ENCODE measurements at regions not wholly inside any gene's neighbourhood (a gene's known extent, or its start where the extent isn't known, plus 50 kb on each side); places are given as distances from the start of the nearest gene placed in this dataset.
A peak's percentile ranks its signal among the peaks of the same experiment; 100 is the strongest.

DNA sequence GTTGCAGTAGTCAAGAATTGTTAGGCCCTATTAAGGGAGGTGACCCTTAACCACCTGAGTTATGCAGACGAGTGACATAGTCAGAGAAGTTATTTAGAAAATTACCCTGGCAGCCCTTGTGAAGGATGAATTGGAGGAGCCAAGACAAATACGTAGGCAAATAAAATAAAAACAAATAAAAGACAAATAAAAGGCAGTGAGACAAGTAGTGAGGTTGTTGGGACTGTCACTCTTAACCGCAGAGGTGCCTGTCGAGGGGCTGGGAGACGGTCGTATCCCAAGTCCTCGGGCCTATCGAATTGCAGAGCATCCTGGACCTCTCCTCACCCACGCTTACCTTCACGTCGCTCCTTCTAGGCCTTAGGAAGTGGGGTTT lies 58.0 kb upstream of the ZC4H2 start:
- TF ChIP-seq, protein P1, sequence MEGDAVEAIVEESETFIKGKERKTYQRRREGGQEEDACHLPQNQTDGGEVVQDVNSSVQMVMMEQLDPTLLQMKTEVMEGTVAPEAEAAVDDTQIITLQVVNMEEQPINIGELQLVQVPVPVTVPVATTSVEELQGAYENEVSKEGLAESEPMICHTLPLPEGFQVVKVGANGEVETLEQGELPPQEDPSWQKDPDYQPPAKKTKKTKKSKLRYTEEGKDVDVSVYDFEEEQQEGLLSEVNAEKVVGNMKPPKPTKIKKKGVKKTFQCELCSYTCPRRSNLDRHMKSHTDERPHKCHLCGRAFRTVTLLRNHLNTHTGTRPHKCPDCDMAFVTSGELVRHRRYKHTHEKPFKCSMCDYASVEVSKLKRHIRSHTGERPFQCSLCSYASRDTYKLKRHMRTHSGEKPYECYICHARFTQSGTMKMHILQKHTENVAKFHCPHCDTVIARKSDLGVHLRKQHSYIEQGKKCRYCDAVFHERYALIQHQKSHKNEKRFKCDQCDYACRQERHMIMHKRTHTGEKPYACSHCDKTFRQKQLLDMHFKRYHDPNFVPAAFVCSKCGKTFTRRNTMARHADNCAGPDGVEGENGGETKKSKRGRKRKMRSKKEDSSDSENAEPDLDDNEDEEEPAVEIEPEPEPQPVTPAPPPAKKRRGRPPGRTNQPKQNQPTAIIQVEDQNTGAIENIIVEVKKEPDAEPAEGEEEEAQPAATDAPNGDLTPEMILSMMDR (IDR thresholded peaks at IDR 0.05): no peak
- TF ChIP-seq POLR2AphosphoS5 (IDR thresholded peaks at IDR 0.05): no peak
- H3K4me1 ChIP-seq: peaks cover 0 to 3% (median 0%) of the 10 kb centered on the region in 4 donors
- H3K4me3 ChIP-seq: peak overlapping the region; percentile 55 to 70 (median 62)
- 1 to 37% (median 9%) methylated on average over 8 to 11 of the region's 11 CpGs for WGBS, 5 donors
- intact Hi-C loops (cut with DNase I; ENCODE audit: low total_unique reads): no loop called here
- DNase-seq: no peak
- peak overlapping the region; percentile 79 to 92 (median 83) for H3K27ac ChIP-seq
- H3K27me3 ChIP-seq: peaks cover 0 to 10% (median 0%) of the 10 kb centered on the region in 3 donors
- no peaks in the 10 kb centered on the region for H3K9me3 ChIP-seq
- no peaks in the 10 kb centered on the region for H3K36me3 ChIP-seq
